Transverse colon (tissue), 4 donors: ENCODE measurements at regions not wholly inside any gene's neighbourhood (a gene's known extent, or its start where the extent isn't known, plus 50 kb on each side); places are given as distances from the start of the nearest gene placed in this dataset.

ENCODE experiments used
- POLR2A ChIP-seq: fragments of 450-650 bp; IDR thresholded peaks from one replicate; pipeline ENCODE4 v1.6.1; 2016; ENCODE audit warnings: antibody characterized with exemption, mild to moderate bottlenecking, moderate library complexity
- POLR2AphosphoS5 ChIP-seq, 3 donors: sonication (generic); formaldehyde crosslinking; IDR thresholded peaks; one replicate each; pipeline ENCODE4 v1.6.1; 2016; ENCODE audit warnings: antibody characterized with exemption in 3 of 3
- TF ChIP-seq, protein P1 (sequence below), 5 experiments: fragments of 200-600 bp in 3 of 5; fragments of 450-650 bp in 2 of 5; sonication (generic) in 3 of 5; IDR thresholded peaks; 1 replicate in 2 of 5; 2 replicates in 3 of 5; pipeline ENCODE4 v1.5.1; 2016 to 2017; ENCODE audit warnings: antibody characterized with exemption in 5 of 5, inconsistent platforms in 3 of 5, mild to moderate bottlenecking in 2 of 5, moderate library complexity in 1 of 5

DNA sequence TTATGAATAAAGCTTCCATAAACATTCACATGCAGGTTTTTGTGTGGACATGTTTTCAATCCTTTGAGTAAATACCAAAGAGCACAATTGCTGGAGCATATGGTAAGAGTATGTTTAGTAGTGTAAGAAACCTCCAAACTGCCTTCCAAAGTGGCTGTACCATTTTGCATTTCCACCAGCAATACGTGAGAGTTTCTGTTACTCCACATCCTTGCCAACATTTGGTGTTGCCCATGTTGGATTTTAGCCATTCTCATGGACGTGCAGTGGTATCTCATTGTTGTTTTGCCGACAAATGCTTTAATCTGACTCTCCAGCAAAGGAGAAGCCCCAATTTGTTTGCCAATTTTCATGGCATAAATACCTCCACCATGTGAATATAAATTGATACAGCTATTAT is 103.9 kb upstream of the TMEM45B start:
- TF ChIP-seq, protein P1, sequence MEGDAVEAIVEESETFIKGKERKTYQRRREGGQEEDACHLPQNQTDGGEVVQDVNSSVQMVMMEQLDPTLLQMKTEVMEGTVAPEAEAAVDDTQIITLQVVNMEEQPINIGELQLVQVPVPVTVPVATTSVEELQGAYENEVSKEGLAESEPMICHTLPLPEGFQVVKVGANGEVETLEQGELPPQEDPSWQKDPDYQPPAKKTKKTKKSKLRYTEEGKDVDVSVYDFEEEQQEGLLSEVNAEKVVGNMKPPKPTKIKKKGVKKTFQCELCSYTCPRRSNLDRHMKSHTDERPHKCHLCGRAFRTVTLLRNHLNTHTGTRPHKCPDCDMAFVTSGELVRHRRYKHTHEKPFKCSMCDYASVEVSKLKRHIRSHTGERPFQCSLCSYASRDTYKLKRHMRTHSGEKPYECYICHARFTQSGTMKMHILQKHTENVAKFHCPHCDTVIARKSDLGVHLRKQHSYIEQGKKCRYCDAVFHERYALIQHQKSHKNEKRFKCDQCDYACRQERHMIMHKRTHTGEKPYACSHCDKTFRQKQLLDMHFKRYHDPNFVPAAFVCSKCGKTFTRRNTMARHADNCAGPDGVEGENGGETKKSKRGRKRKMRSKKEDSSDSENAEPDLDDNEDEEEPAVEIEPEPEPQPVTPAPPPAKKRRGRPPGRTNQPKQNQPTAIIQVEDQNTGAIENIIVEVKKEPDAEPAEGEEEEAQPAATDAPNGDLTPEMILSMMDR (IDR thresholded peaks at IDR 0.05) = no peak
- no peak for TF ChIP-seq POLR2AphosphoS5 (IDR thresholded peaks at IDR 0.05)
- TF ChIP-seq POLR2A = no peak
